ENCODE measurements at regions not wholly inside any gene's neighbourhood (a gene's known extent, or its start where the extent isn't known, plus 50 kb on each side); places are given as distances from the start of the nearest gene placed in this dataset.

DNA sequence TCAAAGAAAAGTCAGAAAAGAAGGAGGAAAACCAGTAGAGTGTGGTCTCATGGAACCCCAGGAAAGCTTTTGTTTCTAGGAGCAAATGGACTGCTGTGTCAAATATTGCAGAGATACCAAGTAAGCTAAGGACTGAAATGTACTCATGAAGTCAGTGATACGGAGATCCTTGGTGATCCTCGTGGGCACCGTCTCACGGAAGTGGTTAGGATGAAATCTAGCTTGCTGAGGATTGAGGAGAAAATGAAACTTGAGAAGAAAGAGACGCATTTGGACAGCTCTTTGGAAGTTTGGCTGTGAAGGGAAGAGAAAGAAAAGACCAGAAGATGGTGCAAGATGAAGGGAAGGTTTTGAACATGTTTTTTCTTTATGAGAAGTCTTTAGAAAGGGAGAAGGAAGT lies 104.0 kb upstream of the CCND2 start:
- TF ChIP-seq, protein P1, sequence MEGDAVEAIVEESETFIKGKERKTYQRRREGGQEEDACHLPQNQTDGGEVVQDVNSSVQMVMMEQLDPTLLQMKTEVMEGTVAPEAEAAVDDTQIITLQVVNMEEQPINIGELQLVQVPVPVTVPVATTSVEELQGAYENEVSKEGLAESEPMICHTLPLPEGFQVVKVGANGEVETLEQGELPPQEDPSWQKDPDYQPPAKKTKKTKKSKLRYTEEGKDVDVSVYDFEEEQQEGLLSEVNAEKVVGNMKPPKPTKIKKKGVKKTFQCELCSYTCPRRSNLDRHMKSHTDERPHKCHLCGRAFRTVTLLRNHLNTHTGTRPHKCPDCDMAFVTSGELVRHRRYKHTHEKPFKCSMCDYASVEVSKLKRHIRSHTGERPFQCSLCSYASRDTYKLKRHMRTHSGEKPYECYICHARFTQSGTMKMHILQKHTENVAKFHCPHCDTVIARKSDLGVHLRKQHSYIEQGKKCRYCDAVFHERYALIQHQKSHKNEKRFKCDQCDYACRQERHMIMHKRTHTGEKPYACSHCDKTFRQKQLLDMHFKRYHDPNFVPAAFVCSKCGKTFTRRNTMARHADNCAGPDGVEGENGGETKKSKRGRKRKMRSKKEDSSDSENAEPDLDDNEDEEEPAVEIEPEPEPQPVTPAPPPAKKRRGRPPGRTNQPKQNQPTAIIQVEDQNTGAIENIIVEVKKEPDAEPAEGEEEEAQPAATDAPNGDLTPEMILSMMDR (IDR thresholded peaks at IDR 0.05; ENCODE audit: insufficient read depth, low read depth, low read length), result no peak
- DNase-seq (ENCODE audit: low read depth), result peak; percentile 16
- H3K4me3 ChIP-seq (ENCODE audit: low read depth, low read length), result no peak overlapping the region

DNA sequence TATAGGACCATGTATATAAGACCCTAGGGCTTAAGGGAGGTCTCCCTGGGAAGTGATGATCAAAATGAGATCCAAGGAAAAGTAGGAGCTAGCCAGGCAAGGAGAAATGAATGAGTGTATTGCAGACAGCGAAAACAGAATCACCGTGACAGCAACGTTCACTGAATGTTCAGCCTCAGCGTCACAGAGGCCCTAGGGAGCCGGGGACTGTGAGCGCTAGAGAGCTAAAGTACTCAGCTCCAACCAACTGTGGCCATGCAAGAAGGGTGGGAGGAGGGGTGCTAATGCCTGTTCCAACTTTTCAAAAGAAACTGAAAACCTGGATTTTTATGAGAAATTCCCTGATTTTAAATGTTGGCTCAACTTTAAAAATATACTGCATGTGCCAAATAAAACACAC lies 105.5 kb upstream of the CCND2 start:
- H3K4me3 ChIP-seq (ENCODE audit: low read depth, low read length), result no peak overlapping the region
- TF ChIP-seq, protein P1 (IDR thresholded peaks at IDR 0.05; ENCODE audit: insufficient read depth, low read depth, low read length), result no peak
- DNase-seq (ENCODE audit: low read depth), result no peak

DNA sequence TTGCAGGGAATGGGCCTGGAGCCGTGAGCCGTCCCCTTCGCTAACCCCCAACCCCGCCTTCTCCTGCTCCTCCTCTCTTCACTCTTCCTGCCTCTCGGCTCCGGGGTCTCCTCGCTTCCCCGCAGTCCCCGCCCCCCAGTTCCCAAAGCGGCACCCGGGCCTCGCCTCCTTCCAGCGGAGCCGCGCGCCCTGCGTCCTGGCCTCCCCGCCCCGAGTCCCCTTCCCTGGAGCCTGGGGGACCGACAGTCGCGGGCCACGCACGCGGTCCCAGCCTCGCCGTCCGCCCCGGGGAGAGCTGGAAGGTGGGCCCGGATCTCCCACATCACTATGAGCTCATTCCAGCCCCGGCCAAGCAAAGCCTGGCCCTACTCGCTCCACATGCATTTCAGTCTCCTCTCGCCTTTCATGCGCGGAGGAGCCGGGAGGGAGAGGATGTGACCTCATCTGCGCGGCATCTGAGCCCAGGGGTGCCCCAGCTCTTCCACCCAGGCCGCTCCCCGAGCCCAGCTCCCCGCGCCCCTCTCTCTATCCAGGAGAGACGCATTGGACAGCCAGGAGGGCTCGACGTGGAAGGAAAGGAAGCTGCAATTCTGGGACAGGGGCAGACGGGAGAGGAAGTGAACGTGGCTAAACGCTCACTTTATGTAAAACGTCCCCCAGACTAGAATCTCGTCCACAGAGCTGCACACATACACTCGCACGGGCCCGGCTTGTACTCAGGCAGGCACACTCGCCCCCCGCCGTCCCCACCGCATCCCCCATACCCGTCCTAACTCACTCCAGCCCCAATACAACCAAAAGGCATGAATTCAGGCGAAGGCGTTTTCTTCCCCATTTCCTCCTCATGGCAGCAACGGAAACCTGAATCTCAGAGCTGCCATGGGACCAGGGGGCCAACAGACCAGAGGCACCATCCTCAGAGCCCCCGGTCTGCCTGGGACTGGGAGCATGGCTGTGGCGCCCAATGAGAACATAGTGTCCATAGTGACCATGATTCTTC lies 108.7 kb upstream of the CCND2 start:
- H3K4me3 ChIP-seq (ENCODE audit: low read depth, low read length), result peak overlapping the region; percentile 56
- TF ChIP-seq, protein P1 (IDR thresholded peaks at IDR 0.05; ENCODE audit: insufficient read depth, low read depth, low read length), result no peak
- DNase-seq (ENCODE audit: low read depth), result peak; percentile 60

DNA sequence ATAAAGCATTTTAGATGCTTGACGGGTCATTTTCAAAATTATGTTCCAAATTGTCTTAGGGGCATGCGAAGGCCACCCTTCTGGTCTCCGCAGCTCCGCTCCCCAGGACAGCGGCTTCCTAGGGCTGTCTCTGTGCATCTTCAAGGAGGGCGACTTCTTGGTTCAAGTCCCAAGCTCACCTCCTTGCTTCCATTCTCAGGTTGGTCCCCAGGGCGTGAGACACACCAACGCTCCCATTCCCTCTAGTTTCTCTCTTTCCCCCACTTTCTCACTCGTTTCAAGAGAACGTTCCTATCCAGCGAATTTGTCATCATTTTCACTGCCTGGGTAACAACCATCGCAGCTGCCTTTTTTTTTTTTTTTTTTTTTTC lies 109.4 kb upstream of the CCND2 start:
- H3K4me3 ChIP-seq (ENCODE audit: low read depth, low read length), result peak overlapping the region; percentile 56
- TF ChIP-seq, protein P1 (IDR thresholded peaks at IDR 0.05; ENCODE audit: insufficient read depth, low read depth, low read length), result no peak
- DNase-seq (ENCODE audit: low read depth), result no peak

DNA sequence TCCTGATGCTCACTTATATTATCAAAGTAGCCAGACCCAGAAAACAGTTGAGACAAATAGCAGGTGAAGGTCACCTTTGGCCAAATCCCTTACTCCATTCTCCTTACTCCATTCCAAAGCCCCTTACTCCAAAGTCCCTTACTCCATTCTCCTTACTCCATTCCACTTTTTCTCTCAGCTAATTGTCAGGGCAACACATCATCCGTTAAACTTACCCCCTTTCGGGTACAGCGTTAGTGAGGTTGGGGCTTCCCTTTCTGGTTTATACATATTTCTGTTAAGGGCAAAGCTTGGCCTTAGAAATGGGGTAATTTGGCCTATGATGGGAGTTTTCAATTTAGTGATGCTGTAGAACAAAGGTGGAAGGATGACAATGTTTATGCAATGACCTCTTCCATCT lies 111.8 kb upstream of the CCND2 start:
- TF ChIP-seq, protein P1 (IDR thresholded peaks at IDR 0.05; ENCODE audit: insufficient read depth, low read depth, low read length), result no peak
- no peak overlapping the region for H3K4me3 ChIP-seq (ENCODE audit: low read depth, low read length)

DNA sequence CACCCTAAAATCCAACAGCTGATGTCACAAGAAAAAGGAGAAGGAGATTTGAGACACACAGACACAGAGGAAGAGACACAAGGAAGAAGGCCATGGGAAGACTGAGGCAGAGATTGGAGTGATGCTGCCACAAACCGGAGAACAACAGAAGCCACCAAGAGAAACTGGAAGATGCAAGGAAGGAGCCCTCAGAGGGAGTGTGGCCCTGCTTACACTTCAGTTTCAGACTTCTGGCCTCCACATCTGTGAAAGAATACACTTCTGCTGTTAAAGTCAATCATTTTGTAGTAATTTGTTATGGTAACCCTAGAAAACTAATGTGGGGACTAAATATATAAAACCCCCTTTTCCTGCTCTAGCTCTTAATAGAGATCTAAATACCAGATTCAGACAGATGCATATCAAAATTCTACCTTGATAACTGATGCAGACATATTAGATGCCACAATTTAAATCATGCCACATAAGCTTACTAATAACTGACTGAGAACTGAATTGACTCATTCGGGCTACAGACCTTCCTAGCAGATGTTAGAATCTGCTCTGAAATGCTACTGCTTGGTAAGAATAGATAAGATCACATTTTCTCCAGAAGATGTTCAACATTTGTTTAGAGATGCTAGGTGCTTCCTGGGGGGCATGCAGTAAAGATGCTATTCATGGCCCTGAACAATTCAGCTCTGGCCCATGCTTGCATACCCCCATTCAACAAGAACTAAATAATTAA lies 113.1 kb upstream of the CCND2 start:
- TF ChIP-seq, protein P1 (IDR thresholded peaks at IDR 0.05; ENCODE audit: insufficient read depth, low read depth, low read length), result no peak
- no peak for DNase-seq (ENCODE audit: low read depth)

More for the DNA sequence above, 111.8 kb upstream of the CCND2 start:
- DNase-seq (ENCODE audit: low read depth), result no peak

More for the DNA sequence above, 113.1 kb upstream of the CCND2 start:
- H3K4me3 ChIP-seq (ENCODE audit: low read depth, low read length), result no peak overlapping the region
